ENCODE measurements at regions not wholly inside any gene's neighbourhood (a gene's known extent, or its start where the extent isn't known, plus 50 kb on each side); places are given as distances from the start of the nearest gene placed in this dataset.

DNA sequence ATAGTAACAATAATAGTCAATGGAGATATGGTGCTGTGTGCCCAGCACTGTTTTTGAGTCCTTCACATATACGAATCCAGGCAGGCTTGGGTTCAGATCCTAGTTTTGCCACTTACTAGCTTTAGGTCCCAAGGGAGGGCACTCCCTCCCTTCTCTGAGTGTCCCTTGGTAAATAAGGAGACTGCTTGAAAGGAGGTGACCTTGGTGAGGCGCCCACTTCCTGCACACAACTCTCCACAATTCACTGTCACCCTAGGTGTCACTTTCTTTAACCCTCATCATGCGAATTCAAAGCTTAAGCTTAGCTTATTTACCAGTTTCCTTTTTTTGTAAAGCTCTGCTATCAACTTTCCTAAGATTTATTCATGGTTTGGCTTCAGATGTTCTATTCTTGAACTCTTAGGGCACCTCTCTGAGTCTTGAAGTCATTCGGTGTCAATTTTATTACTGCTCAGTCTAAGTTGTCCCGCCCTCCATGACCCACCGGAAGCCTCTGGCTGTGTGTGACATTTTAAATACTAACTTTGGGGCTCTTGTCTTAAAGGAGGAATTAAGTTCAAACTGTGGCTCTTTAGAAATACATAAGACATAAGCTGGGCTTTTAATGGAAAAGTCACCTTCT, 170.7 kb upstream of the ZNF618 start:
- DNase-seq: peak; percentile 32 to 46
- Histone ChIP-seq H3K4me1 (peaks cover 0 to 8% (median 4%) of the 10 kb centered on the region in 4 donors), H3K9me3 (peaks cover 0 to 13% (median 5%) of the 10 kb centered on the region in 4 donors), H3K36me3 (no peaks in the 10 kb centered on the region), H3K27me3 (no peaks in the 10 kb centered on the region), H3K4me3 (no peak overlapping the region), H3K27ac (peak overlapping the region; percentile 49 to 66 (median 52))
- WGBS, 5 donors: 33 to 60% (median 49%) methylated on average over 6 of the region's 6 CpGs
- intact Hi-C loops (cut with DNase I; ENCODE audit: low total_unique reads): no loop called here
- TF ChIP-seq POLR2A (IDR thresholded peaks at IDR 0.05) (no peak), EP300 (IDR thresholded peaks at IDR 0.05) (no peak), POLR2AphosphoS5 (IDR thresholded peaks at IDR 0.05) (no peak)
- TF ChIP-seq, protein P1, sequence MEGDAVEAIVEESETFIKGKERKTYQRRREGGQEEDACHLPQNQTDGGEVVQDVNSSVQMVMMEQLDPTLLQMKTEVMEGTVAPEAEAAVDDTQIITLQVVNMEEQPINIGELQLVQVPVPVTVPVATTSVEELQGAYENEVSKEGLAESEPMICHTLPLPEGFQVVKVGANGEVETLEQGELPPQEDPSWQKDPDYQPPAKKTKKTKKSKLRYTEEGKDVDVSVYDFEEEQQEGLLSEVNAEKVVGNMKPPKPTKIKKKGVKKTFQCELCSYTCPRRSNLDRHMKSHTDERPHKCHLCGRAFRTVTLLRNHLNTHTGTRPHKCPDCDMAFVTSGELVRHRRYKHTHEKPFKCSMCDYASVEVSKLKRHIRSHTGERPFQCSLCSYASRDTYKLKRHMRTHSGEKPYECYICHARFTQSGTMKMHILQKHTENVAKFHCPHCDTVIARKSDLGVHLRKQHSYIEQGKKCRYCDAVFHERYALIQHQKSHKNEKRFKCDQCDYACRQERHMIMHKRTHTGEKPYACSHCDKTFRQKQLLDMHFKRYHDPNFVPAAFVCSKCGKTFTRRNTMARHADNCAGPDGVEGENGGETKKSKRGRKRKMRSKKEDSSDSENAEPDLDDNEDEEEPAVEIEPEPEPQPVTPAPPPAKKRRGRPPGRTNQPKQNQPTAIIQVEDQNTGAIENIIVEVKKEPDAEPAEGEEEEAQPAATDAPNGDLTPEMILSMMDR (IDR thresholded peaks at IDR 0.05): no peak

DNA sequence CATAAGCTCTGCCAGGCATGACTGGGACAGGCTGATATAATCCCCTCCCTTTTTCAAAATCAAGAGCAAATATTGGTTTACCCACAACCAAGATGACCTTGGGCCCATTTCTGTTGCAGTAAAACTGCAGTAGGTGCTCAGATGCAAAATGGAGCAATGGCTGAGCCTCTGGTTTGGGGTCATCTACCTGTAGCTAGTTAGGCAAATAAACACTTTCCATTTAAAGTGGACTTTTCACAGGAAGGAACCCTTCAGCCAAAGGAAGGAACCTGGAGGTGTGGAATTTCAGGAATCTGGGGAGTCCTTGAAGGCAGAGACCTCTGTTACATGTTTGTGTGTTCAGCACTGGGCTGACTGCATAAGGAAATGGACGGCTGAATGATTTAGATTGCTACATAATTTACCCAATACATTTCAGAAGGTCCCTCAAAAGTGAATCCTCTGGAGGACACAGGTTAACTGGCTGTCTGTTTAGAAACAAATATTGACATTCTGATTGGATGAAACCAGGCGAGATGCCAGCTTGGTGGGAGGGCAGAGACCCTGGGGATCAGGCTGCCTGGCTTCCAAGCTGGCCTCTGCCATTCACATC, 170.1 kb upstream of the ZNF618 start:
- no peak overlapping the region for H3K4me3 ChIP-seq
- peak overlapping the region; percentile 49 to 76 (median 63) for H3K27ac ChIP-seq
- TF ChIP-seq POLR2A (IDR thresholded peaks at IDR 0.05) (no peak), EP300 (IDR thresholded peaks at IDR 0.05) (no peak), POLR2AphosphoS5 (IDR thresholded peaks at IDR 0.05) (peak in 1 of 3 donors; percentile 14)
- TF ChIP-seq, protein P1 (IDR thresholded peaks at IDR 0.05): no peak
- H3K36me3 ChIP-seq: no peaks in the 10 kb centered on the region
- WGBS, 5 donors: 22 to 53% (median 39%) methylated on average over 1 to 2 of the region's 2 CpGs
- H3K9me3 ChIP-seq: peaks cover 0 to 13% (median 5%) of the 10 kb centered on the region in 4 donors
- DNase-seq: peak; percentile 32 to 66
- peaks cover 0 to 8% (median 4%) of the 10 kb centered on the region in 4 donors for H3K4me1 ChIP-seq
- H3K27me3 ChIP-seq: no peaks in the 10 kb centered on the region
- intact Hi-C loops (cut with DNase I; ENCODE audit: low total_unique reads): no loop called here

DNA sequence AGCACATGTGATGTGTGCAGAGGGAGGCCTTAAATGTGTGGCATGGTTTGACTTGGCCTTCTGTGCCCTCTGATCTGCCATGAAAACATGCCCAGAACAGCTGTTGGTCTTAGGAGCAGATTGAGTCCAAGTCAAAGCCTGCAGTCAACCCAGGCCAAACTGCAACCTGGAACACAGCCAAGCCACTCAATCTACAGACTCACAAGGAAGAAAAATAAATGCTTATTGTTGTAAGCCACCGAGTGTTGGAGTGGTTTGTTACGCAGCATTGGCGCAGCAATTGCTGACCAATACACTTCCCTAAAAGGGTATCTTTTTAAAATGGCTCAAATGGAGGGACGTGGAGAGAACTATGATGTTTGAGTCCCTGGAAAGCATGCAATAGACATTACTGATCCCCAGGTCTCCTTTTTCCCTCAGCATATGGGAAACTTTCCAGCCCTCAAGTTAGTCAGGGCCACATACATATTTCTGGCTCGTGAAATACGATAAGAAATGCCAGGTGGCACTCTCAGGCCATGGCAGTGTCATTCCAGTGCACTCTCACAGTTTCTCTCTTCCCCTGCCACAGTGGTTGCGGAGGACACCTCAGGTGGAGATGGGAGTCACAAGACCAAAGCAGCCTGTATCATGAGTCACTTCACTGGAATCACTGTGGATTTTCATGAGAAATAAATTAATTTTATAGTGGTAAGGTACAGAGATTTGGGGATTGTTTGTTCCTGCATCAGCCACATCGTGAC, 168.0 kb upstream of the ZNF618 start:
- TF ChIP-seq EP300 (IDR thresholded peaks at IDR 0.05): no peak
- TF ChIP-seq, protein P1 (IDR thresholded peaks at IDR 0.05): no peak
- TF ChIP-seq POLR2AphosphoS5 (IDR thresholded peaks at IDR 0.05): no peak
- TF ChIP-seq POLR2A (IDR thresholded peaks at IDR 0.05): no peak
- DNase-seq: peak in 1 of 2 donors; percentile 38
- H3K27me3 ChIP-seq: no peaks in the 10 kb centered on the region
- peaks cover 0 to 15% (median 11%) of the 10 kb centered on the region in 4 donors for H3K4me1 ChIP-seq
- H3K27ac ChIP-seq: no peak overlapping the region
- WGBS, 5 donors: 77 to 87% (median 83%) methylated on average over 8 of the region's 8 CpGs
- peaks cover 0 to 13% (median 5%) of the 10 kb centered on the region in 4 donors for H3K9me3 ChIP-seq
- intact Hi-C loops (cut with DNase I; ENCODE audit: low total_unique reads): no loop called here
- H3K36me3 ChIP-seq: no peaks in the 10 kb centered on the region
- H3K4me3 ChIP-seq: no peak overlapping the region
